ENCODE measurements at regions not wholly inside any gene's neighbourhood (a gene's known extent, or its start where the extent isn't known, plus 50 kb on each side); places are given as distances from the start of the nearest gene placed in this dataset.

GRCh38 chr22:17271711-17272451 is 52.6 kb upstream of the ADA2 start:
- no peak for DNase-seq (ENCODE audit: low read depth in 1 of 2, low spot score in 1 of 2)
- H3K27me3 ChIP-seq (ENCODE audit: insufficient read depth, poor library complexity, severe bottlenecking): no peaks in the 10 kb centered on the region
- TF ChIP-seq GABPA (IDR thresholded peaks at IDR 0.05; ENCODE audit: low read depth) (no peak), SPI1 (IDR thresholded peaks at IDR 0.05; ENCODE audit: borderline replicate concordance, low read depth) (no peak), CTCF (IDR thresholded peaks at IDR 0.05; ENCODE audit: insufficient read depth, low read length) (no peak), POLR2AphosphoS5 (IDR thresholded peaks at IDR 0.05; ENCODE audit: low read depth) (no peak), REST (IDR thresholded peaks at IDR 0.05; ENCODE audit: insufficient replicate concordance, low read depth) (no peak)
- no peak overlapping the region for H3K4me3 ChIP-seq (replicated peaks; ENCODE audit: insufficient read depth, low read length)
- no peak overlapping the region for H3K27ac ChIP-seq (replicated peaks)

- TF ChIP-seq REST (IDR thresholded peaks at IDR 0.05; ENCODE audit: insufficient replicate concordance, low read depth): no peak
- no peak for TF ChIP-seq CTCF (IDR thresholded peaks at IDR 0.05; ENCODE audit: insufficient read depth, low read length)
- TF ChIP-seq POLR2AphosphoS5 (IDR thresholded peaks at IDR 0.05; ENCODE audit: low read depth): no peak
- TF ChIP-seq SPI1 (IDR thresholded peaks at IDR 0.05; ENCODE audit: borderline replicate concordance, low read depth): no peak
- no peak for TF ChIP-seq GABPA (IDR thresholded peaks at IDR 0.05; ENCODE audit: low read depth)
- H3K27ac ChIP-seq (replicated peaks): no peak overlapping the region
- no peaks in the 10 kb centered on the region for H3K27me3 ChIP-seq (ENCODE audit: insufficient read depth, poor library complexity, severe bottlenecking)
- H3K4me3 ChIP-seq (replicated peaks; ENCODE audit: insufficient read depth, low read length): no peak overlapping the region
- DNase-seq (ENCODE audit: low read depth in 1 of 2, low spot score in 1 of 2): no peak
These were observed 50.5 kb upstream of the ADA2 start for GRCh38 chr22:17269607-17270261.

- TF ChIP-seq SPI1 (IDR thresholded peaks at IDR 0.05; ENCODE audit: borderline replicate concordance, low read depth) (no peak), POLR2AphosphoS5 (IDR thresholded peaks at IDR 0.05; ENCODE audit: low read depth) (no peak), GABPA (IDR thresholded peaks at IDR 0.05; ENCODE audit: low read depth) (no peak), CTCF (IDR thresholded peaks at IDR 0.05; ENCODE audit: insufficient read depth, low read length) (no peak), REST (IDR thresholded peaks at IDR 0.05; ENCODE audit: insufficient replicate concordance, low read depth) (no peak)
These were observed 50.0 kb upstream of the ADA2 start for GRCh38 chr22:17269224-17269606.

More at GRCh38 chr22:17269224-17269606, 50.0 kb upstream of the ADA2 start:
- H3K4me3 ChIP-seq (replicated peaks; ENCODE audit: insufficient read depth, low read length): no peak overlapping the region
- DNase-seq (ENCODE audit: low read depth in 1 of 2, low spot score in 1 of 2): no peak
- H3K27ac ChIP-seq (replicated peaks): no peak overlapping the region
- H3K27me3 ChIP-seq (ENCODE audit: insufficient read depth, poor library complexity, severe bottlenecking): no peaks in the 10 kb centered on the region

All from HL-60 (cell line).